DND-41 (cell line): ENCODE measurements at regions not wholly inside any gene's neighbourhood (a gene's known extent, or its start where the extent isn't known, plus 50 kb on each side); places are given as distances from the start of the nearest gene placed in this dataset.

Source experiments
- EZH2 ChIP-seq: IDR thresholded peaks from 3 replicates; pipeline ENCODE4 v1.6.1; 2012; ENCODE audit warnings: borderline replicate concordance, low read depth, mild to moderate bottlenecking, moderate library complexity, low read length, inconsistent platforms; ENCODE audit not compliant: severe bottlenecking
- TF ChIP-seq, protein P1 (sequence below): IDR thresholded peaks from 2 replicates; pipeline ENCODE4 v1.5.1; 2012; ENCODE audit warnings: borderline replicate concordance, low read length, moderate library complexity, mild to moderate bottlenecking; ENCODE audit not compliant: poor library complexity, severe bottlenecking; ENCODE audit errors: extremely low read depth

- TF ChIP-seq, protein P1, sequence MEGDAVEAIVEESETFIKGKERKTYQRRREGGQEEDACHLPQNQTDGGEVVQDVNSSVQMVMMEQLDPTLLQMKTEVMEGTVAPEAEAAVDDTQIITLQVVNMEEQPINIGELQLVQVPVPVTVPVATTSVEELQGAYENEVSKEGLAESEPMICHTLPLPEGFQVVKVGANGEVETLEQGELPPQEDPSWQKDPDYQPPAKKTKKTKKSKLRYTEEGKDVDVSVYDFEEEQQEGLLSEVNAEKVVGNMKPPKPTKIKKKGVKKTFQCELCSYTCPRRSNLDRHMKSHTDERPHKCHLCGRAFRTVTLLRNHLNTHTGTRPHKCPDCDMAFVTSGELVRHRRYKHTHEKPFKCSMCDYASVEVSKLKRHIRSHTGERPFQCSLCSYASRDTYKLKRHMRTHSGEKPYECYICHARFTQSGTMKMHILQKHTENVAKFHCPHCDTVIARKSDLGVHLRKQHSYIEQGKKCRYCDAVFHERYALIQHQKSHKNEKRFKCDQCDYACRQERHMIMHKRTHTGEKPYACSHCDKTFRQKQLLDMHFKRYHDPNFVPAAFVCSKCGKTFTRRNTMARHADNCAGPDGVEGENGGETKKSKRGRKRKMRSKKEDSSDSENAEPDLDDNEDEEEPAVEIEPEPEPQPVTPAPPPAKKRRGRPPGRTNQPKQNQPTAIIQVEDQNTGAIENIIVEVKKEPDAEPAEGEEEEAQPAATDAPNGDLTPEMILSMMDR: no peak
- TF ChIP-seq EZH2: no peak
Measured at GRCh38 chr17:77450742-77451244, 310.0 kb downstream of the SEC14L1 start.
